ENCODE measurements at regions not wholly inside any gene's neighbourhood (a gene's known extent, or its start where the extent isn't known, plus 50 kb on each side); places are given as distances from the start of the nearest gene placed in this dataset.

DNA sequence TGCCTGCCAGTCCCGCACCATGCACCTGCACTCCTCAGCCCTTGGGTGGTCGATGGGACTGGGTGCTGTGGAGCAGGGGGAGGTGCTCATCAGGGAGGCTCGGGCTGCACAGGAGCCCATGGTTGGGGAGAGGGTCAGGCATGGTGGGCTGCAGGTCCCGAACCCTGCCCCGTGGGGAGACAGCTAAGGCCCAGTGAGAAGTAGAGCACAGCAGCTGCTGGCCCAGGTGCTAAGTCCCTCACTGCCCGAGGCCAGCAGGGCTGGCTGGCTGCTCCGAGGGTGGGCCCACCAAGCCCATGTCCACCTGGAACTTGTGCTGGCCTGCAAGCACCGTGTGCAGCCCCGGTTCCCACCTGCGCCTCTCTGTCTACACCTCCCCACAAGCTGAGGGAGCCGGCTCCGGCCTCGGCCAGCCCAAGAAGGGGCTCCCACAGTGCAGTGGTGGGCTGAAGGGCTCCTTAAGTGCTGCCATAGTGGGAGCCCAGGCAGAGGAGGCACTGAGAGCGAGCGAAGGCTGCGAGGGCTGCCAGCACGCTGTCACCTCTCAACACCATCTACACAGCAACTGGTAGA lies 88.5 kb upstream of the ELAVL2 start:
- Mint-ChIP-seq H3K9me3 (no peaks in the 10 kb centered on the region), H3K4me3 (no peak overlapping the region), H3K27ac (no peak overlapping the region), H3K27me3 (ENCODE audit: insufficient read depth, low read depth) (peaks cover 4% of the 10 kb centered on the region), H3K4me1 (no peaks in the 10 kb centered on the region), H3K36me3 (no peaks in the 10 kb centered on the region)
- H3K9ac ChIP-seq: no peak overlapping the region
- H3K9me3 ChIP-seq (ENCODE audit: low read depth): no peaks in the 10 kb centered on the region
- H3K36me3 ChIP-seq: no peaks in the 10 kb centered on the region
- H2AFZ ChIP-seq (replicated peaks): no peak overlapping the region
- no peak overlapping the region for H3K4me3 ChIP-seq
- H4K20me1 ChIP-seq (ENCODE audit: low read depth): no peaks in the 10 kb centered on the region
- no peaks in the 10 kb centered on the region for H3F3A ChIP-seq (ENCODE audit: low read depth)
- H3K27ac ChIP-seq: no peak overlapping the region
- no peak overlapping the region for H3K4me2 ChIP-seq
- no peaks in the 10 kb centered on the region for H3K4me1 ChIP-seq
- DNase-seq (ENCODE audit: low spot score): no peak
- H3K79me2 ChIP-seq (ENCODE audit: low read depth): no peaks in the 10 kb centered on the region
- H3K27me3 ChIP-seq: no peaks in the 10 kb centered on the region
- TF ChIP-seq, protein P1, sequence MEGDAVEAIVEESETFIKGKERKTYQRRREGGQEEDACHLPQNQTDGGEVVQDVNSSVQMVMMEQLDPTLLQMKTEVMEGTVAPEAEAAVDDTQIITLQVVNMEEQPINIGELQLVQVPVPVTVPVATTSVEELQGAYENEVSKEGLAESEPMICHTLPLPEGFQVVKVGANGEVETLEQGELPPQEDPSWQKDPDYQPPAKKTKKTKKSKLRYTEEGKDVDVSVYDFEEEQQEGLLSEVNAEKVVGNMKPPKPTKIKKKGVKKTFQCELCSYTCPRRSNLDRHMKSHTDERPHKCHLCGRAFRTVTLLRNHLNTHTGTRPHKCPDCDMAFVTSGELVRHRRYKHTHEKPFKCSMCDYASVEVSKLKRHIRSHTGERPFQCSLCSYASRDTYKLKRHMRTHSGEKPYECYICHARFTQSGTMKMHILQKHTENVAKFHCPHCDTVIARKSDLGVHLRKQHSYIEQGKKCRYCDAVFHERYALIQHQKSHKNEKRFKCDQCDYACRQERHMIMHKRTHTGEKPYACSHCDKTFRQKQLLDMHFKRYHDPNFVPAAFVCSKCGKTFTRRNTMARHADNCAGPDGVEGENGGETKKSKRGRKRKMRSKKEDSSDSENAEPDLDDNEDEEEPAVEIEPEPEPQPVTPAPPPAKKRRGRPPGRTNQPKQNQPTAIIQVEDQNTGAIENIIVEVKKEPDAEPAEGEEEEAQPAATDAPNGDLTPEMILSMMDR (IDR thresholded peaks at IDR 0.05): no peak
- TF ChIP-seq EZH2 (IDR thresholded peaks at IDR 0.05) (no peak), EZH2phosphoT487 (IDR thresholded peaks at IDR 0.05) (no peak)

DNA sequence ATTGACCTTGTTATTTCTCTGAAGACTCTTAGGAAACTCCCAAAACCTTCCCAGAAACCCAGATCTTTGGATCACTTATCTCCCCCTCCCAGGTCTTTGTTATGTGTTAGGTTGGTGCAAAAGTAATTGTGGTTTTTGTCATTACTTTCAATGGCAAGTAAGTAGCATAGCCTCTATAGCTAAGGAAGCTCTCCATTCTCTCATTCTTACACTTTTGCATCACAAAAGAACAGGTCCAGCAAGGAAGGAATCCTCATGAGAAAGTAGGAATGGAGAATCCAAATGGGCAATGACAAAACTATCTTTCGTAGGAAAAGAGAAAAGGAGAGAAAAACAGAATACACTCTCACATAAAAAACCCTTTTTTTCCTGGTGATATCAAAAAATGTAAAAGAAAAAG lies 81.3 kb upstream of the ELAVL2 start:
- no peaks in the 10 kb centered on the region for H3K27me3 Mint-ChIP-seq (ENCODE audit: insufficient read depth, low read depth)
- no peaks in the 10 kb centered on the region for H3K36me3 Mint-ChIP-seq
- Histone ChIP-seq H3K79me2 (ENCODE audit: low read depth) (no peaks in the 10 kb centered on the region), H3K36me3 (no peaks in the 10 kb centered on the region), H3K4me1 (no peaks in the 10 kb centered on the region), H4K20me1 (ENCODE audit: low read depth) (no peaks in the 10 kb centered on the region), H3K9ac (no peak overlapping the region), H3F3A (ENCODE audit: low read depth) (no peaks in the 10 kb centered on the region), H3K27ac (no peak overlapping the region), H3K4me2 (no peak overlapping the region), H3K9me3 (ENCODE audit: low read depth) (no peaks in the 10 kb centered on the region), H3K27me3 (no peaks in the 10 kb centered on the region), H3K4me3 (no peak overlapping the region), H2AFZ (replicated peaks) (no peak overlapping the region)
- H3K9me3 Mint-ChIP-seq: no peaks in the 10 kb centered on the region
- no peaks in the 10 kb centered on the region for H3K4me1 Mint-ChIP-seq
- no peak for DNase-seq (ENCODE audit: low spot score)
- no peak overlapping the region for H3K27ac Mint-ChIP-seq
- TF ChIP-seq, protein P1 (IDR thresholded peaks at IDR 0.05): no peak
- no peak for TF ChIP-seq EZH2 (IDR thresholded peaks at IDR 0.05)
- TF ChIP-seq EZH2phosphoT487 (IDR thresholded peaks at IDR 0.05): no peak
- H3K4me3 Mint-ChIP-seq: no peak overlapping the region

DNA sequence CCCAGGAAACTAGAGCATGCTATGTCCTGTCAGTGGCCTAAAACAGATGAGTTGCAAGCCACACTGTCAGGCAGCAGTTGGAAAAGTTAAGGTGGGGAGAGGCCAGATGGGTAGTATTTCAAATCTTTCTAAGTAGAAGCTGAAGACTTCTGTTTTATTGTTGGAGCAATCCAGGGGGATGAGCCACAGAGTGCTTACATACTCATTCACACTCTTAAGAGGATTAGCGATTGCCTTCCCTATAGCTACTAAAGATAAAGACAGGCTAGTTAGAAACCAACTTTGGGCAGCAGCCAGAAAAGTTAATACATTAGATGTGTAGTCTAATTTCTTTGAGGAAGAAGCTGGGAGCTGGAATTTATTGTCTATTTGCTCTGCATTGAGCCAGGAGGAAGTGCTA lies 61.7 kb upstream of the ELAVL2 start:
- TF ChIP-seq EZH2 (IDR thresholded peaks at IDR 0.05) (no peak), EZH2phosphoT487 (IDR thresholded peaks at IDR 0.05) (no peak)
- TF ChIP-seq, protein P1 (IDR thresholded peaks at IDR 0.05): no peak
- Histone ChIP-seq H3K4me2 (no peak overlapping the region), H3K9me3 (ENCODE audit: low read depth) (peaks cover 4% of the 10 kb centered on the region), H3K27ac (no peak overlapping the region), H3K4me3 (no peak overlapping the region), H3K36me3 (peaks cover 10% of the 10 kb centered on the region), H3K27me3 (no peaks in the 10 kb centered on the region), H3F3A (ENCODE audit: low read depth) (peaks cover 13% of the 10 kb centered on the region), H3K79me2 (ENCODE audit: low read depth) (no peaks in the 10 kb centered on the region), H3K9ac (no peak overlapping the region), H4K20me1 (ENCODE audit: low read depth) (no peaks in the 10 kb centered on the region), H2AFZ (replicated peaks) (no peak overlapping the region), H3K4me1 (peaks cover 11% of the 10 kb centered on the region)
- Mint-ChIP-seq H3K4me1 (peaks cover 5% of the 10 kb centered on the region), H3K4me3 (no peak overlapping the region), H3K9me3 (peaks cover 16% of the 10 kb centered on the region), H3K36me3 (no peaks in the 10 kb centered on the region), H3K27ac (no peak overlapping the region), H3K27me3 (ENCODE audit: insufficient read depth, low read depth) (no peaks in the 10 kb centered on the region)
- DNase-seq (ENCODE audit: low spot score): peak; percentile 59

Measured in neural progenitor cell (in vitro differentiated cells).